Vagina (tissue), 2 donors: ENCODE measurements at regions not wholly inside any gene's neighbourhood (a gene's known extent, or its start where the extent isn't known, plus 50 kb on each side); places are given as distances from the start of the nearest gene placed in this dataset. TPM values are rescaled to one million over a fixed set of nuclear protein-coding genes. Genes with fewer than 3 reads are reported as not detected.

Experiments used
- DNase-seq, 2 donors: peaks; one replicate each; pipeline ENCODE4 v3.0.0-alpha.2; 2017; ENCODE audit errors: extremely low spot score in 2 of 2
- H3K27ac ChIP-seq: fragments of 200-600 bp; sonication (generic); one replicate; pipeline ENCODE4 v1.5.1; 2019
- H3K27me3 ChIP-seq: fragments of 200-600 bp; sonication (generic); one replicate; pipeline ENCODE4 v1.5.1; 2019
- H3K36me3 ChIP-seq, 2 donors: fragments of 200-600 bp; sonication (generic); one replicate each; pipeline ENCODE4 v1.5.1; 2017 to 2019
- H3K4me1 ChIP-seq: fragments of 200-600 bp; sonication (generic); one replicate; pipeline ENCODE4 v1.5.1; 2019
- H3K4me3 ChIP-seq, 2 donors: fragments of 200-600 bp; sonication (generic); 1 replicate in 1 of 2; 2 replicates in 1 of 2; pipeline ENCODE4 v1.5.1; 2016 to 2019
- H3K9me3 ChIP-seq: fragments of 200-600 bp; sonication (generic); one replicate; pipeline ENCODE4 v1.5.1; 2019
- POLR2A ChIP-seq, 2 donors: fragments of 450-650 bp; IDR thresholded peaks; one replicate each; pipeline ENCODE4 v1.6.1; 2017; ENCODE audit warnings: antibody characterized with exemption in 2 of 2, mild to moderate bottlenecking in 2 of 2, moderate library complexity in 2 of 2
- POLR2AphosphoS5 ChIP-seq, 2 donors: sonication (generic); formaldehyde crosslinking; IDR thresholded peaks; one replicate each; pipeline ENCODE4 v1.9.0; 2017; ENCODE audit warnings: antibody characterized with exemption in 2 of 2, mild to moderate bottlenecking in 2 of 2, low read depth in 1 of 2; ENCODE audit not compliant: insufficient read depth in 1 of 2
- intact Hi-C: fragments of 100-400 bp; cut with DNase I; formaldehyde crosslinking; loops from one replicate; pipeline ENCODE4 v1.15.1; 2023
- small RNA-seq: library from RNA; depleted of rRNA; stranded (forward); fragments of <200 nt; gene quantifications from one replicate; pipeline ENCODE3, GENCODE V24; 2016

- Histone ChIP-seq H3K36me3 (no peaks in the 10 kb centered on the region), H3K4me1 (no peaks in the 10 kb centered on the region), H3K9me3 (no peaks in the 10 kb centered on the region), H3K27ac (no peak overlapping the region), H3K27me3 (no peaks in the 10 kb centered on the region), H3K4me3 (no peak overlapping the region)
- intact Hi-C loops, result no loop called here
- no peak for DNase-seq
- no peak for TF ChIP-seq POLR2AphosphoS5 (IDR thresholded peaks at IDR 0.05; ENCODE audit: insufficient read depth in 1 of 2, low read depth in 1 of 2)
Measured at GRCh38 chr18:7514796-7515440, 52.2 kb upstream of the PTPRM start.

GRCh38 chr18:7516266-7517117, 50.6 kb upstream of the PTPRM start:
- TF ChIP-seq POLR2A (IDR thresholded peaks at IDR 0.05), result no peak
- no peak for TF ChIP-seq POLR2AphosphoS5 (IDR thresholded peaks at IDR 0.05; ENCODE audit: insufficient read depth in 1 of 2, low read depth in 1 of 2)
- Histone ChIP-seq H3K9me3 (no peaks in the 10 kb centered on the region), H3K4me1 (no peaks in the 10 kb centered on the region), H3K27me3 (no peaks in the 10 kb centered on the region), H3K4me3 (no peak overlapping the region), H3K27ac (no peak overlapping the region), H3K36me3 (no peaks in the 10 kb centered on the region)
- intact Hi-C loops, result no loop called here
- DNase-seq, result no peak

Small RNA genes in the stretch of these regions (small RNA-seq; reads per million reads assigned to genes)
- not detected for gene RF00554
